Ammon's horn (tissue), 1 donor: ENCODE measurements at regions not wholly inside any gene's neighbourhood (a gene's known extent, or its start where the extent isn't known, plus 50 kb on each side); places are given as distances from the start of the nearest gene placed in this dataset.
"Not testable (repeated sequence)": the region's sequence is repeated elsewhere in the genome, so short reads cannot be mapped to it uniquely, and the experiment has no call there.

Source experiments
- DNase-seq: peaks from one replicate; pipeline ENCODE4 v3.0.0-alpha.2; 2016; ENCODE audit warnings: low spot score

- DNase-seq: no peak
These were observed 152.6 kb downstream of the CYB561 start for GRCh38 chr17:63293323-63294075.

GRCh38 chr17:63294776-63295175 is 151.3 kb downstream of the CYB561 start:
- DNase-seq: no peak

GRCh38 chr17:63295288-63295687 is 150.8 kb downstream of the CYB561 start:
- DNase-seq: no peak

GRCh38 chr17:63295839-63296590 is 150.1 kb downstream of the CYB561 start:
- no peak for DNase-seq

GRCh38 chr17:63298916-63299315 is 147.2 kb downstream of the CYB561 start:
- not testable (repeated sequence) for DNase-seq

- DNase-seq: no peak
These were observed 141.3 kb downstream of the CYB561 start for GRCh38 chr17:63304704-63305261.

- DNase-seq: no peak
These were observed 140.2 kb downstream of the CYB561 start for GRCh38 chr17:63305857-63306256.

- no peak for DNase-seq
These were observed 139.3 kb downstream of the CYB561 start for GRCh38 chr17:63306855-63307254.

- DNase-seq: no peak
These were observed 137.8 kb downstream of the CYB561 start for GRCh38 chr17:63308272-63308671.

GRCh38 chr17:63309021-63309420 is 137.1 kb downstream of the CYB561 start:
- no peak for DNase-seq

- no peak for DNase-seq
These were observed 134.6 kb downstream of the CYB561 start for GRCh38 chr17:63311416-63311937.

GRCh38 chr17:63314761-63315160 is 131.3 kb downstream of the CYB561 start:
- no peak for DNase-seq

- no peak for DNase-seq
These were observed 130.0 kb downstream of the CYB561 start for GRCh38 chr17:63316100-63316499.

- no peak for DNase-seq
These were observed 128.8 kb downstream of the CYB561 start for GRCh38 chr17:63317166-63317840.

GRCh38 chr17:63325808-63326207 is 120.3 kb downstream of the CYB561 start:
- no peak for DNase-seq

GRCh38 chr17:63329876-63330275 is 116.2 kb downstream of the CYB561 start:
- DNase-seq: no peak

GRCh38 chr17:63331301-63332061 is 114.6 kb downstream of the CYB561 start:
- DNase-seq: no peak

GRCh38 chr17:63332286-63332685 is 113.8 kb downstream of the CYB561 start:
- no peak for DNase-seq

GRCh38 chr17:63333869-63334268 is 112.2 kb downstream of the CYB561 start:
- no peak for DNase-seq

GRCh38 chr17:63335831-63336230 is 110.3 kb downstream of the CYB561 start:
- DNase-seq: peak; percentile 6

GRCh38 chr17:63337579-63337978 is 108.5 kb downstream of the CYB561 start:
- peak; percentile 38 for DNase-seq

GRCh38 chr17:63338272-63338671 is 107.8 kb downstream of the CYB561 start:
- DNase-seq: no peak
